RWPE1 (cell line): ENCODE measurements at regions not wholly inside any gene's neighbourhood (a gene's known extent, or its start where the extent isn't known, plus 50 kb on each side); places are given as distances from the start of the nearest gene placed in this dataset.

Experiments
- CTCF ChIA-PET: fragments of 350-600 bp; sonication (Branson Sonifier 250); formaldehyde crosslinking; extraction: SDS; loops from one replicate; lab custom pipeline; 2021; lab: Yijun Ruan, JAX
- POLR2A ChIA-PET: fragments of 400-600 bp; formaldehyde crosslinking; extraction: SDS; loops from one replicate; lab custom pipeline; 2020; ENCODE audit warnings: antibody characterized with exemption; ENCODE audit not compliant: low non-redundant PET; lab: Yijun Ruan, JAX
- DNase-seq: peaks from one replicate; pipeline ENCODE4 v3.0.0; 2012; ENCODE audit warnings: low spot score
- H3K27ac ChIP-seq: fragments of 450-650 bp; 2 replicates; pipeline ENCODE4 v1.5.1; 2017
- CTCF ChIP-seq: fragments of 450-650 bp; conservative IDR thresholded peaks from 2 replicates; pipeline ENCODE4 v1.5.1; 2017; ENCODE audit warnings: low read depth, mild to moderate bottlenecking

DNA sequence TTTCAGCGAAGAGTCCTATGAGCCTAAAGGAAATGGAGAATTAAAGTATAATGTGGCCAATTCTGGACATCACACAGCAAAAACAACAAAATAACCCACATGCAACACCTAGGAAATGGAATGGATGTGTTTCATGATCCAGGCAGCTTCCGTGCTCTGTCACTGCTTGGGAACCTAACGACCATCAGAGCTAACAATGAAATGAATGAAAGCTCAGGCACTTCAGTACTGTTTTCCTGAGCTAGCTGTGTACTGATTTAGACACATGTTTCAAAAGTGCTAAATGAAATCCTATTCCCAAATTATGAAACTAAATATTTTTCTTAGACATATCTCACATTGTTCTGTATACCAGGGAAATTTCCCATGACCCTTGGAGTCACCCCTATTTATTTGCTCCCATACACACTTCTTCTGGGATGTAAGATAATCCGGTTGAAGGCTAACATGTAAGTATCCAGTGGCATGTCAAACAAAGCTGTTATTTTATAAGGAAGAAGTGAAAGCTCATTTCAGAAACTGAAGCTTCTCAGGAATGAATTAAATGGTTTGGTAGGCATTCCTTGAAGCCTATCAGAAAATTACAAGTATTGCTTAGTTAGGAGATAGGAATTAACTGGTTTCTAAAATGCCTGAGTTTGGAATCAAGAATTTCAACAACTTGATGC lies 108.5 kb upstream of the RND3 start:
- no peak overlapping the region for H3K27ac ChIP-seq
- no peak for TF ChIP-seq CTCF
- no peak for DNase-seq
- POLR2A ChIA-PET = no interaction called here
- CTCF ChIA-PET = interaction anchor here (1.1 kb wide), 1 partner anchor 10 kb away, joined by 3 read pairs; no protein-coding TSS in a partner anchor

- ChIA-PET CTCF (no interaction called here), POLR2A (no interaction called here)
- H3K27ac ChIP-seq = no peak overlapping the region
- no peak for DNase-seq
- no peak for TF ChIP-seq CTCF
These were observed 106.8 kb upstream of the RND3 start for GRCh38 chr2:150594299-150594698.

DNA sequence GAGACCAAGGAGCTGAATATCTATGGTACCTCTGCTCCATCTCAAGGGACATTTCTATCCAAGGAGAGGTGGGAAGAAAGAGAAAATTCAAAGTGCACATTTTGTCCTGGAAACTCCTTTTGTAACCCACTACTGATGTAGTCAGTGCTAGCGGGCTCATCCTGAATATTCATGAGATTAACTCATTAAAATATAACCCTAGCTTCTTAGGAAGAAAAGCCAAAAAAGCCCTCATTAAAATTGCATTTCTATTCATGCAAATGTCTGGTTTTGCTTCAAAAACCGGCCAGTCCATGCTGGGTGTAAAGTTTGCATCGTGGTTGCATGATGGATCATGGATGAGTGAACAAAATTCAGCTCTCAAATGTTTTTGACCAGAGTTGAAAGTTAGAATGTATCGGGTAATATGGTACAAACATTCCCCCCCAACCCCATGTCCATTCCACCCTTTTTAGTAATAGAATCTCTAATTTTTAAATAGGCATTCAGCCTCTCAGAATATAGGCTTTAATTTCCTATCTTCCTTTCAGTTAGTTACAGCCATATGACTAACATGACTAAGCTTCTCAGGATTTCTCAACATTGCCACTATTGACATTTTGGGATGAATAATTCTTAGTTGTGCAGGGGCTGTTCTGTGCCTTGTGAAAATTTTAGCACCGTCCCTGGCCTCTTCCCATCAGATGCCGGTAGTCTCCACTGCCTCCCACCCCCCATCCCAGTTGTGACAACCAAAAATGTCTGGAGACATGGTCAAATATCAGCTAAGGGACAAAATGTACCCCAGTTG lies 104.2 kb upstream of the RND3 start:
- CTCF ChIA-PET = no interaction called here
- POLR2A ChIA-PET = interaction anchor here (0.6 kb wide), 1 partner anchor 18 kb away, joined by 4 read pairs; no protein-coding TSS in a partner anchor
- DNase-seq = no peak
- no peak overlapping the region for H3K27ac ChIP-seq
- no peak for TF ChIP-seq CTCF

DNA sequence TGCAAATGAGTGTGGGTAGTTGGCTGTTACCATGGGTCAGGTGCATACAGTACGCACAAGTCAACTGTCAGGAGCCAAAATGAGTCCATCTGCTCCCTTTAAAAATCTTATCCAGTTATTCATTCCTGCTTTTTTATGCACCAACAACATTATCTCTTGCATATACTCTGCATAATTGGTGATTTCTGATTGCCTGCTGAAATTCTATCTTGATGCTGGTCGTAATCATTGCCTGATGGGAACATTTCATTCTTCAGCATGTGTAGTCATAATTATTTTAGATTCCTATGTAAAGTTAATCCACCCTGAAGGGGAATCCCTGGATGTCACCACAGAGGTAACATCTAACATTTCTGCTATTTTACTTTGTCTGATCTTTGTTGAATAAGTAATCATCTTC lies 102.2 kb upstream of the RND3 start:
- POLR2A ChIA-PET = no interaction called here
- CTCF ChIA-PET = no interaction called here
- no peak for DNase-seq
- TF ChIP-seq CTCF = no peak
- no peak overlapping the region for H3K27ac ChIP-seq

GRCh38 chr2:150588506-150588870 lies 101.0 kb upstream of the RND3 start:
- ChIA-PET CTCF (no interaction called here), POLR2A (no interaction called here)
- no peak for DNase-seq
- TF ChIP-seq CTCF = no peak
- H3K27ac ChIP-seq = no peak overlapping the region

- no peak overlapping the region for H3K27ac ChIP-seq
- ChIA-PET POLR2A (no interaction called here), CTCF (interaction anchor here (0.6 kb wide), 1 partner anchor 30 kb away, joined by 3 read pairs; no protein-coding TSS in a partner anchor)
- no peak for DNase-seq
- TF ChIP-seq CTCF = no peak
These were observed 100.4 kb upstream of the RND3 start for GRCh38 chr2:150587547-150588505.
